Testis (tissue), 2 donors: ENCODE measurements at regions not wholly inside any gene's neighbourhood (a gene's known extent, or its start where the extent isn't known, plus 50 kb on each side); places are given as distances from the start of the nearest gene placed in this dataset.

ENCODE experiments used
- DNase-seq: peaks from one replicate; pipeline ENCODE4 v3.0.0-alpha.2; 2019
- H3K27ac ChIP-seq, 2 donors: fragments of 200-600 bp; sonication (generic); one replicate each; pipeline ENCODE4 v1.5.1; 2019
- H3K27me3 ChIP-seq: fragments of 200-600 bp; sonication (generic); one replicate; pipeline ENCODE4 v1.5.1; 2019
- H3K36me3 ChIP-seq: fragments of 200-600 bp; sonication (generic); one replicate; pipeline ENCODE4 v1.5.1; 2017; ENCODE audit warnings: low read depth; ENCODE audit errors: missing control alignments
- H3K4me1 ChIP-seq: fragments of 200-600 bp; sonication (generic); one replicate; pipeline ENCODE4 v1.5.1; 2019
- H3K4me3 ChIP-seq, 2 donors: fragments of 200-600 bp; sonication (generic); one replicate each; pipeline ENCODE4 v1.5.1; 2017 to 2019
- H3K9me3 ChIP-seq: fragments of 200-600 bp; sonication (generic); one replicate; pipeline ENCODE4 v1.5.1; 2017
- POLR2A ChIP-seq: fragments of 450-650 bp; IDR thresholded peaks from one replicate; pipeline ENCODE4 v1.6.1; 2017; ENCODE audit warnings: antibody characterized with exemption, mild to moderate bottlenecking, moderate library complexity
- WGBS, 2 donors: methylation state at CpG; one replicate each; pipeline ENCODE4 v1.1.5; 2018; 5-methylcytosine and 5-hydroxymethylcytosine counted together
- intact Hi-C: fragments of 100-400 bp; cut with DNase I; formaldehyde crosslinking; loops from one replicate; pipeline ENCODE4 v1.15.1; 2023; ENCODE audit warnings: low total_unique reads
- TF ChIP-seq, protein P1 (sequence below), 3 experiments: fragments of 450-650 bp in 2 of 3; fragments of 200-600 bp in 1 of 3; sonication (generic) in 1 of 3; IDR thresholded peaks; one replicate each; pipeline ENCODE4 v1.5.1; 2016 to 2019; ENCODE audit warnings: antibody characterized with exemption in 3 of 3, mild to moderate bottlenecking in 2 of 3, moderate library complexity in 1 of 3

DNA sequence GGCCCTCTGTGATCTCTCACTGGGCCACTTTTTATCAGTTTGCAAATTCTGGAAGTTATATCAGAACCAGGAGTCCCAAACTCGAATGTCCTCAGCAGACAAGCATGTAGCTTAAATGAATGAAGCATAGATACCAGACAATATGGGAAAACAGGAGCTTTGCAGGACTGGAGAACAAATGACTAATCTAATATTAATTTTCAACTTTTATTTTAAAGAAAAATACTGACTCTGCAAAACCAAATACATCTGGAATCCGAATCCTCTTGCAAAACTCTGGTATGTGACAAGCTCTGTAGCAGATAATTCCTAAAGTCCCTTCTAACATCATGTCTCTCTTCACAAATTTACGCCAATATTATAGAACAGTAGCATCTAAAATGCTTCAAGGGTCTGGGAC is 427.4 kb downstream of the TTLL7 start:
- intact Hi-C loops = no loop called here
- H3K9me3 ChIP-seq = no peaks in the 10 kb centered on the region
- H3K4me3 ChIP-seq = no peak overlapping the region
- no peaks in the 10 kb centered on the region for H3K4me1 ChIP-seq
- WGBS, 2 donors = 81 to 93% methylated on average over 3 of the region's 3 CpGs
- H3K27me3 ChIP-seq = no peaks in the 10 kb centered on the region
- TF ChIP-seq POLR2A = no peak
- no peaks in the 10 kb centered on the region for H3K36me3 ChIP-seq
- H3K27ac ChIP-seq = no peak overlapping the region
- no peak for DNase-seq

- no peaks in the 10 kb centered on the region for H3K4me1 ChIP-seq
- TF ChIP-seq, protein P1, sequence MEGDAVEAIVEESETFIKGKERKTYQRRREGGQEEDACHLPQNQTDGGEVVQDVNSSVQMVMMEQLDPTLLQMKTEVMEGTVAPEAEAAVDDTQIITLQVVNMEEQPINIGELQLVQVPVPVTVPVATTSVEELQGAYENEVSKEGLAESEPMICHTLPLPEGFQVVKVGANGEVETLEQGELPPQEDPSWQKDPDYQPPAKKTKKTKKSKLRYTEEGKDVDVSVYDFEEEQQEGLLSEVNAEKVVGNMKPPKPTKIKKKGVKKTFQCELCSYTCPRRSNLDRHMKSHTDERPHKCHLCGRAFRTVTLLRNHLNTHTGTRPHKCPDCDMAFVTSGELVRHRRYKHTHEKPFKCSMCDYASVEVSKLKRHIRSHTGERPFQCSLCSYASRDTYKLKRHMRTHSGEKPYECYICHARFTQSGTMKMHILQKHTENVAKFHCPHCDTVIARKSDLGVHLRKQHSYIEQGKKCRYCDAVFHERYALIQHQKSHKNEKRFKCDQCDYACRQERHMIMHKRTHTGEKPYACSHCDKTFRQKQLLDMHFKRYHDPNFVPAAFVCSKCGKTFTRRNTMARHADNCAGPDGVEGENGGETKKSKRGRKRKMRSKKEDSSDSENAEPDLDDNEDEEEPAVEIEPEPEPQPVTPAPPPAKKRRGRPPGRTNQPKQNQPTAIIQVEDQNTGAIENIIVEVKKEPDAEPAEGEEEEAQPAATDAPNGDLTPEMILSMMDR (IDR thresholded peaks at IDR 0.05) = no peak
- TF ChIP-seq POLR2A = no peak
- H3K36me3 ChIP-seq = no peaks in the 10 kb centered on the region
- intact Hi-C loops = no loop called here
- 92 to 97% methylated on average over 2 of the region's 2 CpGs for WGBS, 2 donors
- no peak overlapping the region for H3K27ac ChIP-seq
- H3K9me3 ChIP-seq = no peaks in the 10 kb centered on the region
- no peak for DNase-seq
- no peak overlapping the region for H3K4me3 ChIP-seq
- no peaks in the 10 kb centered on the region for H3K27me3 ChIP-seq
These were observed 437.6 kb downstream of the TTLL7 start for GRCh38 chr1:83561346-83561745.

DNA sequence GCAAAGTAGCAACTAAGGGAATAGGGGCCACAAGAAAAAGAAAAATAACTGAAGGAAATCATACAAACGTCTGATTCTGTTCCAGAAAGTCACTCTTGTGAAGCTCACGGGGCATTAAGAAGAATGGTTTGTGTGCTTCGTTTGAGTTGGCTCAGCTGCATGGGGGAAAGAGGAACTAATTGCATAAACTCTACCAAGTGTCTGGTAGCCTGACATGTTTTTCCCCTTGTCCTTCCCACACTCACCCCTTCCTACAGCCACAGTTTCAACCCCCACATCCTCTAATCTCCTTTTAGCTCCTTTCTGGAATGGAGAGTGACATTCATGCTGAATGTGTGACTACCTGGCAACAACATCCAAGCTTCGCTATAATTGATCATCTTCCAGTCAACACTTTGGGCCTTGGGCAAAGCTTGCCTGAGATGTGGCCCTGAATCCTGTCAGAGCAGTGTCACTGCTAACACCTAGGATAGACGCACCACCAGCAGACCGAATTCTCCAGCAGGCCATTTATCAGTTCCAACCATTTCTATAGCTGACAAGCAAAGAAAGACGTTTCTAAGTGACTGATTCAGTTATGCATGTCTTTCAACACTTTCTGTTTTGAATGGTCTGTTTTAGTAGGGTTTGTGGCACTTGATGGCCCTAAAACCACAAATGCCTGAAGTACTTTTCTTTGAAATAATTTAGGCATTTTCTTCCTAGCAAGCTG is 439.6 kb downstream of the TTLL7 start:
- no peak for DNase-seq
- H3K4me3 ChIP-seq = no peak overlapping the region
- no peaks in the 10 kb centered on the region for H3K4me1 ChIP-seq
- no peaks in the 10 kb centered on the region for H3K9me3 ChIP-seq
- no peak for TF ChIP-seq POLR2A
- TF ChIP-seq, protein P1 (IDR thresholded peaks at IDR 0.05) = no peak
- intact Hi-C loops = no loop called here
- no peak overlapping the region for H3K27ac ChIP-seq
- WGBS, 2 donors = 78 to 79% methylated on average over 7 of the region's 7 CpGs
- H3K27me3 ChIP-seq = no peaks in the 10 kb centered on the region
- H3K36me3 ChIP-seq = no peaks in the 10 kb centered on the region

DNA sequence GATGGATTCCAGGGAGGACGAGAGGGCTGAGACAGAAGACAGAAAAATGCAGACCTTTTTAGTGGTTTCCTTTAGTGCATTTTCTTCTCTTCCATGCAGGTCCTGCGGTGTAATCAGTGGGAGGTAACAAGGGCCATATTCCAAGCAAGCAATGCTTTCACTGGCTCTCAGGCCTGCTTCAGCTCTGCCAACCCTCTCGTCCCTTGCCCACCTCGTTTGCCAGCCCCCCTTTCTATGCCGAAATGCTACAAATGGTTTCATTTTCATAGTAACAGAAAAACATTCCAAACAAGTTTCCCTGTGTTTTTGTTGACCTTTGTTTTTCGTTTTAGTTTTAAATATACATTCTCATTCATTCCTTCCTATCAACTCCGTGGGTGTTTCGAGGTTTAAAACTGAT is 443.1 kb downstream of the TTLL7 start:
- WGBS, 2 donors = 44 to 53% methylated on average over 8 of the region's 8 CpGs
- TF ChIP-seq, protein P1 (IDR thresholded peaks at IDR 0.05) = no peak
- no peak for TF ChIP-seq POLR2A
- intact Hi-C loops = no loop called here
- H3K4me3 ChIP-seq = no peak overlapping the region
- H3K4me1 ChIP-seq = no peaks in the 10 kb centered on the region
- H3K36me3 ChIP-seq = no peaks in the 10 kb centered on the region
- no peaks in the 10 kb centered on the region for H3K27me3 ChIP-seq
- H3K9me3 ChIP-seq = no peaks in the 10 kb centered on the region
- H3K27ac ChIP-seq = no peak overlapping the region
- no peak for DNase-seq

DNA sequence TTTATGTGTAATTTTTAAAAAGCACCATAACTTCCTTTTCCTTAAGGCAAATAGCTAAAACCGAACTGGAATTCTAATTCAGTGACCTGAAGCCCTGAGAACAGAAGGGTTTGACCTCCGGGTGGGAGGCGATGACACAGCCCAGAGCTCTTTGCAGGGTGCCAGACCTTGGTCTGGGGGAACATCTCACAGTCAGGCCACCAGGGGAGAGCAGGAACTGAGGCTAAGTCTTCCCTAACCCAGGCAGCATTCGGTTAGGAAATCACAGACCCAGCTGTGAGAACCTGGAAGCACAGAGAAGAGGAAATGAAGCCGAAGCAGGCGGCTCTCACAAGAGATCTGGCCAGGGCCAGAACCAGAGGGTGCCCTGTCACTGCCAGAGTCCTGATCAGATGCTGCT is 444.8 kb downstream of the TTLL7 start:
- H3K36me3 ChIP-seq = no peaks in the 10 kb centered on the region

More for the DNA sequence above, 444.8 kb downstream of the TTLL7 start:
- H3K4me1 ChIP-seq = no peaks in the 10 kb centered on the region
- intact Hi-C loops = no loop called here
- H3K9me3 ChIP-seq = no peaks in the 10 kb centered on the region
- peak; percentile 26 for DNase-seq
- 24 to 39% methylated on average over 6 of the region's 6 CpGs for WGBS, 2 donors
- H3K4me3 ChIP-seq = no peak overlapping the region
- H3K27me3 ChIP-seq = no peaks in the 10 kb centered on the region
- TF ChIP-seq, protein P1 (IDR thresholded peaks at IDR 0.05) = no peak
- TF ChIP-seq POLR2A = no peak
- no peak overlapping the region for H3K27ac ChIP-seq
